ENCODE measurements at regions not wholly inside any gene's neighbourhood (a gene's known extent, or its start where the extent isn't known, plus 50 kb on each side); places are given as distances from the start of the nearest gene placed in this dataset.

- no peaks in the 10 kb centered on the region for H3K4me1 ChIP-seq (ENCODE audit: control insufficient read depth, insufficient read depth, low read length)
- in situ Hi-C loops (cut with MboI; ENCODE audit: low sequenced_read_pairs): no loop called here
- H3K36me3 ChIP-seq (ENCODE audit: control insufficient read depth, insufficient read depth, low read length): no peaks in the 10 kb centered on the region
- BruUV-seq (replicated peaks): no TSS peak
- H2BK5ac ChIP-seq (ENCODE audit: low read depth, low read length, poor library complexity, severe bottlenecking): no peak overlapping the region
- H2BK15ac ChIP-seq (ENCODE audit: low read depth, low read length): no peak overlapping the region
- no peak overlapping the region for H4K5ac ChIP-seq (ENCODE audit: low read depth, low read length)
- no peak overlapping the region for H3K4me2 ChIP-seq (ENCODE audit: low read depth, low read length)
- CTCF ChIA-PET: no interaction called here
- dilution Hi-C loops (cut with HindIII; ENCODE audit: low sequenced_read_pairs, unreplicated experiment): no loop called here
- intact Hi-C loops (cut with micrococcal nuclease): no loop called here
- H2AK9ac ChIP-seq (replicated peaks; ENCODE audit: low read depth, low read length, poor library complexity): no peak overlapping the region
- no peak for TF ChIP-seq MAFK (IDR thresholded peaks at IDR 0.05; ENCODE audit: low read depth, low read length)
- no peak for TF ChIP-seq MXI1 (IDR thresholded peaks at IDR 0.05; ENCODE audit: borderline replicate concordance, low read depth, low read length)
- no peak for TF ChIP-seq SMC3 (IDR thresholded peaks at IDR 0.05; ENCODE audit: low read depth, low read length)
- no peak for TF ChIP-seq NFE2L2 (IDR thresholded peaks at IDR 0.05; ENCODE audit: low read depth, low read length)
- TF ChIP-seq CHD1 (IDR thresholded peaks at IDR 0.05; ENCODE audit: low read depth, low read length): no peak
- TF ChIP-seq USF2 (IDR thresholded peaks at IDR 0.05; ENCODE audit: low read depth, low read length): no peak
- TF ChIP-seq RAD21 (IDR thresholded peaks at IDR 0.05; ENCODE audit: low read length): no peak
- no peak for TF ChIP-seq RFX5 (IDR thresholded peaks at IDR 0.05; ENCODE audit: low read depth, low read length)
- no peak for TF ChIP-seq FOS (IDR thresholded peaks at IDR 0.05; ENCODE audit: low read depth, low read length)
- no peak for TF ChIP-seq ELK1 (IDR thresholded peaks at IDR 0.05; ENCODE audit: borderline replicate concordance, low read depth, low read length)
- no peak for TF ChIP-seq CTCF (conservative IDR thresholded peaks at IDR 0.05; ENCODE audit: low read depth, low read length)
- no peak for TF ChIP-seq RCOR1 (IDR thresholded peaks at IDR 0.05; ENCODE audit: insufficient replicate concordance, low read length)
- no peak for TF ChIP-seq POLR2A (IDR thresholded peaks at IDR 0.05; ENCODE audit: low read depth, low read length)
- TF ChIP-seq BHLHE40 (IDR thresholded peaks at IDR 0.05; ENCODE audit: low read depth, low read length): no peak
- TF ChIP-seq MAZ (IDR thresholded peaks at IDR 0.05; ENCODE audit: borderline replicate concordance, low read depth, low read length): no peak
- no peak overlapping the region for H3K4me3 ChIP-seq (ENCODE audit: insufficient read depth, low read depth, low read length)
- H3K56ac ChIP-seq (ENCODE audit: extremely low read depth, insufficient read depth, low read length): no peak overlapping the region
- WGBS, 2 experiments (ENCODE audit: extremely low coverage in 2 of 2, insufficient read length in 1 of 2): no CpG with 5 or more reads among the region's 3 CpGs
- H2BK120ac ChIP-seq (ENCODE audit: low read depth, low read length): no peak overlapping the region
- H2BK20ac ChIP-seq (ENCODE audit: low read depth, low read length): no peak overlapping the region
- POLR2A ChIA-PET (ENCODE audit: unreplicated experiment): no interaction called here
- no peak for DNase-seq
- H3K14ac ChIP-seq (replicated peaks; ENCODE audit: low read depth, low read length): no peak overlapping the region
- H3K27me3 ChIP-seq (ENCODE audit: control insufficient read depth, insufficient read depth, low read length): no peaks in the 10 kb centered on the region
- no peak overlapping the region for H4K91ac ChIP-seq (ENCODE audit: insufficient read depth, low read depth, low read length)
- H3K9ac ChIP-seq (ENCODE audit: low read depth, low read length): no peak overlapping the region
- ATAC-seq (ENCODE audit: low read depth): no peak
- H3K4ac ChIP-seq (ENCODE audit: low read depth, low read length): no peak overlapping the region
- no peak overlapping the region for H2AFZ ChIP-seq (replicated peaks; ENCODE audit: low read length, poor library complexity)
- no peak overlapping the region for H3K23ac ChIP-seq (ENCODE audit: low read depth, low read length)
- no peak overlapping the region for H3K18ac ChIP-seq (ENCODE audit: low read depth, low read length)
- H3K27ac ChIP-seq (ENCODE audit: insufficient read depth, low read length): no peak overlapping the region
- H3K79me1 ChIP-seq (ENCODE audit: low read depth in 1 of 2, low read length in 2 of 2): no peaks in the 10 kb centered on the region
- H2AK5ac ChIP-seq (ENCODE audit: low read depth, low read length): no peak overlapping the region
- no peak overlapping the region for H4K8ac ChIP-seq (ENCODE audit: low read depth in 2 of 2, low read length in 2 of 2)
- H3K9me1 ChIP-seq (ENCODE audit: insufficient read depth, low read length): no peaks in the 10 kb centered on the region
- no peaks in the 10 kb centered on the region for H4K20me1 ChIP-seq (ENCODE audit: insufficient read depth, low read length)
- H3K9me3 ChIP-seq (ENCODE audit: control insufficient read depth, insufficient read depth, low read length): no peaks in the 10 kb centered on the region; the same call in 1 of the 2 replicates
These were observed 59.8 kb upstream of the SGO1 start for GRCh38 chr3:20245781-20246180.
